C4-2B (cell line): ENCODE measurements at regions not wholly inside any gene's neighbourhood (a gene's known extent, or its start where the extent isn't known, plus 50 kb on each side); places are given as distances from the start of the nearest gene placed in this dataset.

Source experiments
- H3K27ac ChIP-seq: fragments of 450-650 bp; 2 replicates; pipeline ENCODE4 v1.5.1; 2017
- CTCF ChIP-seq: fragments of 450-650 bp; conservative IDR thresholded peaks from 2 replicates; pipeline ENCODE4 v1.5.1; 2017; ENCODE audit warnings: mild to moderate bottlenecking
- ZFX ChIP-seq: fragments of 450-650 bp; IDR thresholded peaks from 2 replicates; pipeline ENCODE4 v1.6.1; 2017

DNA sequence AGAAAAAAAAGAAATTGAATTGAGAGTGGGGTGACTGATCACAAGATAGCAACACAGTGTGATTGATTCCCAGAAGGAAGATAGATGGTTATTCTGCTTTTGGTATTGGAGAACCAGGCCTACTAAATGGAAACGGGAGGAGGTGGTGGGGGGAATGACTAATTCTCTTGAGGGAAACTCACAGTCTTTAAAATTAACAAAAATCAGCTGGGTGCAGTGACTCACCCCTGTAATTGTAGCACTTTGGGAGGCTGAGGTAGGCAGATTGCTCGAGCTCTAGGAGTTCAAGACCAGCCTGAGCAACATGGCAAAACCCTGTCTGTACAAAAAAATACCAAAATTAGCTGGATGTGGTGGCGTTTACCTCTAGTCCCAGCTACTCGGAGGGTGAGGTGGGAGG lies 134.6 kb upstream of the PDE4B start:
- H3K27ac ChIP-seq = no peak overlapping the region
- TF ChIP-seq ZFX = no peak
- TF ChIP-seq CTCF = no peak

DNA sequence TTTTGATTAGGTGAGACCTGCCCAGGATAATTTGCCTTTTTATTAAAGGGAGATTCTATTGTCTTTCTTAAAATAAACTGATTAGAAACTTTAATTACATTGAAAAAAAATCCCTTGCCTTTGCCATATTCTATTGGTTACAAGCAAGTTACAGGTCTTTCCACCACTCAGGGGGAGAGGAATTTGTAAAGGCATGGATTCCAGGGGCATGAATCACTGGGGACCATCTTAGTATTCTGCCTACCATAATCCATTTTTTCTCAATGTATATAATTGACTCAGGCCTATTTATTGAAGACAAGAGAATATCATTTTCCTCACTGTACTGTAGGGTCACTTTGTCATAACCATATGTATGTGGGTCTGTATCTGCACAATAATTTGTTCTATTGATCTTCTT lies 124.3 kb upstream of the PDE4B start:
- H3K27ac ChIP-seq = no peak overlapping the region
- TF ChIP-seq ZFX (no peak), CTCF (no peak)

DNA sequence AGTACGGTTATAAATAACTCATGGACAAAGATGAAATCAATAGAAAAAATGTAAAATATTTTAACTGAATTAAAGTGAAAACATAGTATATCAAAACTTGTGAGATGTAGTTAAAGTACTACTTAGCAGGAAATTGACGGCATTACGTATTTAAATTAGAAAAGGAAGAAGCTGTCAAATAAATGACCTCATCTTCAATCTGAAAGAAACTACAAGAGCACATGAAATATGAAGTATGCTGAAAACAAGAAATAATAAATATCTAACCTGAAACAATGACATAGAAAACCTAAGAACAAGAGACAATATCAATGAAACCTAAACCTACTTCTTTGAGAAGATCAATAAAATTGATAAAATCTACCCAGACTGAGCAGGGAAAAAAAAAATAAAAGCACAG lies 122.2 kb upstream of the PDE4B start:
- no peak overlapping the region for H3K27ac ChIP-seq
- TF ChIP-seq ZFX (no peak), CTCF (no peak)

- TF ChIP-seq ZFX (no peak), CTCF (no peak)
- no peak overlapping the region for H3K27ac ChIP-seq
Measured at GRCh38 chr1:65674522-65674921, 118.2 kb upstream of the PDE4B start.

DNA sequence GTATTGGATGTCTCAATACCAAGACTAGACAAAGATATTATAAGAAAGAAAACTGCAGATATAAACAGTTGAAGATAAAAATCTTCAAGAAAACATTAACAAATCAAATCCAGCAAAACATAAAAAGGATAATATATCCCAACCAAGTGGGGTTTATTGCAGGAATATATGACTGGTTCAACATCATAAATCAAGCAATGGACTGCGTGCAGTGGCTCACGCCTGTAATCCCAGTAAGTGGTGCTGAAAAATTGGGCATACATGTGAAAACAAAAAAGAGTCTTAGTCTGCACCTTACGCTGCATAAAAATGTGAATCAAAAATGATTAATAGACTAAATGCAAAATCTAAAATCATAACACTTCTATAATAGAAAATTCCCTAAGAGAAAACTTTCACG lies 112.9 kb upstream of the PDE4B start:
- TF ChIP-seq ZFX = no peak
- no peak for TF ChIP-seq CTCF
- no peak overlapping the region for H3K27ac ChIP-seq

- TF ChIP-seq ZFX (no peak), CTCF (no peak)
- no peak overlapping the region for H3K27ac ChIP-seq
Measured at GRCh38 chr1:65681096-65681495, 111.6 kb upstream of the PDE4B start.

DNA sequence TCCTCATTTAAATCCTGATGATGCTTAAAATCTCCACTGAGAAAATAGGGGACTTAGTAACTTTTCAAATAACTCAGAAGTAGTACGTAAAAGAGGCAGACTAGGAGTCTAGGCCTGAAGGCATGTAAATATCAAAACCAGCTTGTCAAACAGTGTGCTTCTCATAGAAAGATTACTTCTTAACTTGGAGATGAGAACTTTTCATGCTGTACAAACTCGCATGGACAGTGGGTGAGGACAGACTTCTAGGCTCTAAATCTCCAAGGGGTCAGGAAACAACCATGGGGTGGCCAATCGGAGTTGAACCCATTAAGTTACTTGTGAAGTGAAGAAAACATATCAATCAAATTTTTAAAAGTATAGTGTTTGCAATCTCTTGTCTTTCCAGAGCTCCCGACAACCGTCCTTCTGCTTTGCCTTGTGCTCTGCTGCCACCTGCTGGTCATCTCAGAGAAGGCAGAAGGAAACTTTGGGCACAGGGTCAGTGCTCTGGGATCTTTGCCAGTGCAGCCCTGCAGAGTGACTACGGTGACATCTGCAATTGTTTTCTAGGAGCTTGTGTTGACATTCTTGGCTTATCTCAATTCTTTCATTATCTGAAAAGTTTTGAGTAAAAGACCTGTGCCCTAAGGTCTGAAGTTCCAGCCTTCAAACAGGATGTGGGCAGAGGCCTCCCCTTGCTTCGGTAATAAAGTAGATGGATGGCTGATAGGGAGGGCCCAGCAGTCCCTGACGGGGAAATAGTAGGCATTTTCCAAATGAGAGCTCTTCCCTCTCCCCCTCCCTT lies 105.1 kb upstream of the PDE4B start:
- TF ChIP-seq CTCF (peak; percentile 91), ZFX (no peak)
- H3K27ac ChIP-seq = no peak overlapping the region
